Stimulated activated naive CD8-positive, alpha-beta T cell treated with anti-CD3 and anti-CD28 coated beads, Interleukin-15, Interleukin-2, amounts not matched to agents 100 ng/mL and 50 ng/mL, for 24 hours (primary cell): ENCODE measurements at regions not wholly inside any gene's neighbourhood (a gene's known extent, or its start where the extent isn't known, plus 50 kb on each side); places are given as distances from the start of the nearest gene placed in this dataset.

Source experiments
- H3K27ac Mint-ChIP-seq: one replicate; pipeline ENCODE4 v1.8.0; 2021; ENCODE audit warnings: mild to moderate bottlenecking, mixed read lengths
- H3K27me3 Mint-ChIP-seq: one replicate; pipeline ENCODE4 v1.8.0; 2021; ENCODE audit warnings: mixed read lengths
- H3K36me3 Mint-ChIP-seq: one replicate; pipeline ENCODE4 v1.8.0; 2021; ENCODE audit warnings: low read depth, mixed read lengths
- H3K4me1 Mint-ChIP-seq: one replicate; pipeline ENCODE4 v1.8.0; 2021; ENCODE audit warnings: low read depth, mixed read lengths
- H3K4me3 Mint-ChIP-seq: one replicate; pipeline ENCODE4 v1.8.0; 2021; ENCODE audit warnings: mild to moderate bottlenecking, mixed read lengths
- H3K9me3 Mint-ChIP-seq: one replicate; pipeline ENCODE4 v1.8.0; 2021; ENCODE audit warnings: mixed read lengths

GRCh38 chr10:78385599-78385998 is 351.9 kb downstream of the RPS24 start:
- Mint-ChIP-seq H3K27me3 (peaks cover 20% of the 10 kb centered on the region), H3K9me3 (no peaks in the 10 kb centered on the region), H3K4me3 (no peak overlapping the region), H3K36me3 (no peaks in the 10 kb centered on the region), H3K4me1 (no peaks in the 10 kb centered on the region), H3K27ac (no peak overlapping the region)

- Mint-ChIP-seq H3K27ac (no peak overlapping the region), H3K27me3 (peaks cover 16% of the 10 kb centered on the region), H3K9me3 (no peaks in the 10 kb centered on the region), H3K36me3 (no peaks in the 10 kb centered on the region), H3K4me3 (no peak overlapping the region), H3K4me1 (no peaks in the 10 kb centered on the region)
These were observed 352.8 kb downstream of the RPS24 start for GRCh38 chr10:78386509-78386908.

- H3K4me1 Mint-ChIP-seq: no peaks in the 10 kb centered on the region
- H3K27me3 Mint-ChIP-seq: peaks cover 12% of the 10 kb centered on the region
- no peak overlapping the region for H3K4me3 Mint-ChIP-seq
- no peaks in the 10 kb centered on the region for H3K36me3 Mint-ChIP-seq
- no peak overlapping the region for H3K27ac Mint-ChIP-seq
- no peaks in the 10 kb centered on the region for H3K9me3 Mint-ChIP-seq
These were observed 354.8 kb downstream of the RPS24 start for GRCh38 chr10:78388331-78389050.

GRCh38 chr10:78389419-78389818 is 355.8 kb downstream of the RPS24 start:
- peaks cover 12% of the 10 kb centered on the region for H3K27me3 Mint-ChIP-seq
- no peaks in the 10 kb centered on the region for H3K4me1 Mint-ChIP-seq
- no peak overlapping the region for H3K4me3 Mint-ChIP-seq
- H3K9me3 Mint-ChIP-seq: no peaks in the 10 kb centered on the region
- no peak overlapping the region for H3K27ac Mint-ChIP-seq
- no peaks in the 10 kb centered on the region for H3K36me3 Mint-ChIP-seq

GRCh38 chr10:78390051-78390450 is 356.4 kb downstream of the RPS24 start:
- Mint-ChIP-seq H3K4me1 (no peaks in the 10 kb centered on the region), H3K36me3 (no peaks in the 10 kb centered on the region)

GRCh38 chr10:78390817-78391216 is 357.2 kb downstream of the RPS24 start:
- no peak overlapping the region for H3K4me3 Mint-ChIP-seq
- H3K36me3 Mint-ChIP-seq: no peaks in the 10 kb centered on the region
- no peaks in the 10 kb centered on the region for H3K4me1 Mint-ChIP-seq
- no peak overlapping the region for H3K27ac Mint-ChIP-seq
- H3K27me3 Mint-ChIP-seq: peaks cover 4% of the 10 kb centered on the region
- H3K9me3 Mint-ChIP-seq: no peaks in the 10 kb centered on the region

More at GRCh38 chr10:78390051-78390450, 356.4 kb downstream of the RPS24 start:
- Mint-ChIP-seq H3K27me3 (peaks cover 6% of the 10 kb centered on the region), H3K4me3 (no peak overlapping the region), H3K9me3 (no peaks in the 10 kb centered on the region), H3K27ac (no peak overlapping the region)

GRCh38 chr10:78391585-78391984 is 357.9 kb downstream of the RPS24 start:
- Mint-ChIP-seq H3K27me3 (peaks cover 4% of the 10 kb centered on the region), H3K27ac (no peak overlapping the region)

GRCh38 chr10:78392197-78392596 is 358.5 kb downstream of the RPS24 start:
- Mint-ChIP-seq H3K27ac (no peak overlapping the region), H3K27me3 (peaks cover 4% of the 10 kb centered on the region), H3K4me1 (no peaks in the 10 kb centered on the region), H3K36me3 (no peaks in the 10 kb centered on the region), H3K9me3 (no peaks in the 10 kb centered on the region), H3K4me3 (no peak overlapping the region)

More at GRCh38 chr10:78391585-78391984, 357.9 kb downstream of the RPS24 start:
- H3K9me3 Mint-ChIP-seq: no peaks in the 10 kb centered on the region
- no peaks in the 10 kb centered on the region for H3K4me1 Mint-ChIP-seq
- H3K4me3 Mint-ChIP-seq: no peak overlapping the region
- no peaks in the 10 kb centered on the region for H3K36me3 Mint-ChIP-seq

- Mint-ChIP-seq H3K27ac (no peak overlapping the region), H3K4me1 (no peaks in the 10 kb centered on the region), H3K27me3 (peaks cover 4% of the 10 kb centered on the region), H3K36me3 (no peaks in the 10 kb centered on the region), H3K4me3 (no peak overlapping the region), H3K9me3 (no peaks in the 10 kb centered on the region)
These were observed 359.4 kb downstream of the RPS24 start for GRCh38 chr10:78393094-78393493.

- Mint-ChIP-seq H3K4me1 (no peaks in the 10 kb centered on the region), H3K36me3 (no peaks in the 10 kb centered on the region), H3K4me3 (no peak overlapping the region), H3K27ac (no peak overlapping the region), H3K27me3 (peaks cover 4% of the 10 kb centered on the region), H3K9me3 (no peaks in the 10 kb centered on the region)
These were observed 360.4 kb downstream of the RPS24 start for GRCh38 chr10:78394047-78394446.

- H3K4me3 Mint-ChIP-seq: no peak overlapping the region
- H3K9me3 Mint-ChIP-seq: no peaks in the 10 kb centered on the region
- no peaks in the 10 kb centered on the region for H3K27me3 Mint-ChIP-seq
- no peak overlapping the region for H3K27ac Mint-ChIP-seq
- H3K36me3 Mint-ChIP-seq: no peaks in the 10 kb centered on the region
- H3K4me1 Mint-ChIP-seq: no peaks in the 10 kb centered on the region
These were observed 361.5 kb downstream of the RPS24 start for GRCh38 chr10:78395162-78395561.

GRCh38 chr10:78396754-78397153 is 363.1 kb downstream of the RPS24 start:
- Mint-ChIP-seq H3K4me1 (no peaks in the 10 kb centered on the region), H3K36me3 (no peaks in the 10 kb centered on the region), H3K27me3 (no peaks in the 10 kb centered on the region), H3K4me3 (no peak overlapping the region), H3K9me3 (no peaks in the 10 kb centered on the region), H3K27ac (no peak overlapping the region)

GRCh38 chr10:78397786-78398185 is 364.1 kb downstream of the RPS24 start:
- H3K27me3 Mint-ChIP-seq: no peaks in the 10 kb centered on the region
- H3K27ac Mint-ChIP-seq: no peak overlapping the region
- no peaks in the 10 kb centered on the region for H3K9me3 Mint-ChIP-seq
- no peak overlapping the region for H3K4me3 Mint-ChIP-seq
- no peaks in the 10 kb centered on the region for H3K36me3 Mint-ChIP-seq
- no peaks in the 10 kb centered on the region for H3K4me1 Mint-ChIP-seq

GRCh38 chr10:78398382-78398781 is 364.7 kb downstream of the RPS24 start:
- Mint-ChIP-seq H3K36me3 (no peaks in the 10 kb centered on the region), H3K27ac (no peak overlapping the region), H3K27me3 (no peaks in the 10 kb centered on the region), H3K9me3 (no peaks in the 10 kb centered on the region), H3K4me1 (no peaks in the 10 kb centered on the region), H3K4me3 (no peak overlapping the region)

GRCh38 chr10:78401624-78402367 is 368.1 kb downstream of the RPS24 start:
- Mint-ChIP-seq H3K4me1 (peaks cover 4% of the 10 kb centered on the region), H3K9me3 (no peaks in the 10 kb centered on the region), H3K27ac (no peak overlapping the region), H3K27me3 (peaks cover 7% of the 10 kb centered on the region), H3K36me3 (no peaks in the 10 kb centered on the region), H3K4me3 (no peak overlapping the region)
